ENCODE measurements at regions not wholly inside any gene's neighbourhood (a gene's known extent, or its start where the extent isn't known, plus 50 kb on each side); places are given as distances from the start of the nearest gene placed in this dataset.

DNA sequence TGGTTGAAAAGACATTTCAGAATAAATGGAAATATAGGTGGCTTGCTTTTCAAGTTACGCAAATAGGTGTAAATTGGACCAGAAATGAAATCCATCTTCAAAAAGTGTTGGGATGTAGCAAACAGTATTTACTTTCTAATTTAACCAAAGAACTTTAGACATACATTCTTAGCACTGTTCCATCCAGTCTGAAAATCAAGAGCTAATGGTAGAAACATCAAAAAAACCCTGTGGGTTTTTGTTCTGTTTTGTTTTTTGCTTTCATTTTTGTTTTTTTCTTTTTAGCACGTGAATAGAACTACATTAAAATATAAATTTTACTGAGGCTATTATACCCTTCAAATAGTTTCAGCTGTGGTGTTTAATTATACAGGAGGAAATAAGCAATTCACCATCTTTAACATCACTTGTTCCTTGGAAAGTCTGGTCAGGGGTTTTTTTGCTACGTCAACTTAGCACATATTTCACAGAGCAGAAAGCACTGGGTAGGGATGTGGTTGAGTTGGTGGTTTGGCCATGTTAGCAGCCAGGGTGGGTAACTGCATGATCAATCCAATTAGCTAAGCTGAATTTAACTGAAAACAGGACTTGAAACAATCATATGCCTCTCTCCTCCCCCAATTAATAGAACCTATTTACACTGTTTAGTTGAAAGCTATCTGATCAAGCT is 275.4 kb upstream of the PFKP start:
- TF ChIP-seq, protein P1, sequence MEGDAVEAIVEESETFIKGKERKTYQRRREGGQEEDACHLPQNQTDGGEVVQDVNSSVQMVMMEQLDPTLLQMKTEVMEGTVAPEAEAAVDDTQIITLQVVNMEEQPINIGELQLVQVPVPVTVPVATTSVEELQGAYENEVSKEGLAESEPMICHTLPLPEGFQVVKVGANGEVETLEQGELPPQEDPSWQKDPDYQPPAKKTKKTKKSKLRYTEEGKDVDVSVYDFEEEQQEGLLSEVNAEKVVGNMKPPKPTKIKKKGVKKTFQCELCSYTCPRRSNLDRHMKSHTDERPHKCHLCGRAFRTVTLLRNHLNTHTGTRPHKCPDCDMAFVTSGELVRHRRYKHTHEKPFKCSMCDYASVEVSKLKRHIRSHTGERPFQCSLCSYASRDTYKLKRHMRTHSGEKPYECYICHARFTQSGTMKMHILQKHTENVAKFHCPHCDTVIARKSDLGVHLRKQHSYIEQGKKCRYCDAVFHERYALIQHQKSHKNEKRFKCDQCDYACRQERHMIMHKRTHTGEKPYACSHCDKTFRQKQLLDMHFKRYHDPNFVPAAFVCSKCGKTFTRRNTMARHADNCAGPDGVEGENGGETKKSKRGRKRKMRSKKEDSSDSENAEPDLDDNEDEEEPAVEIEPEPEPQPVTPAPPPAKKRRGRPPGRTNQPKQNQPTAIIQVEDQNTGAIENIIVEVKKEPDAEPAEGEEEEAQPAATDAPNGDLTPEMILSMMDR (IDR thresholded peaks at IDR 0.05) = no peak
- TF ChIP-seq POLR2AphosphoS5 (IDR thresholded peaks at IDR 0.05; ENCODE audit: insufficient read depth in 1 of 2, low read depth in 1 of 2) = no peak
